Skeletal muscle satellite cell (primary cell): ENCODE measurements at regions not wholly inside any gene's neighbourhood (a gene's known extent, or its start where the extent isn't known, plus 50 kb on each side); places are given as distances from the start of the nearest gene placed in this dataset. TPM values are rescaled to one million over a fixed set of nuclear protein-coding genes. Genes with fewer than 3 reads are reported as not detected.

ENCODE experiments used
- small RNA-seq: library from RNA; depleted of rRNA; stranded (forward); fragments of <200 nt; gene quantifications from one replicate; pipeline ENCODE3, GENCODE V24; 2012

Small RNA genes lying in the stretch of these regions (small RNA-seq; reads per million reads assigned to genes)
- gene KRT19P6 = not detected
